ENCODE measurements at regions not wholly inside any gene's neighbourhood (a gene's known extent, or its start where the extent isn't known, plus 50 kb on each side); places are given as distances from the start of the nearest gene placed in this dataset.

DNA sequence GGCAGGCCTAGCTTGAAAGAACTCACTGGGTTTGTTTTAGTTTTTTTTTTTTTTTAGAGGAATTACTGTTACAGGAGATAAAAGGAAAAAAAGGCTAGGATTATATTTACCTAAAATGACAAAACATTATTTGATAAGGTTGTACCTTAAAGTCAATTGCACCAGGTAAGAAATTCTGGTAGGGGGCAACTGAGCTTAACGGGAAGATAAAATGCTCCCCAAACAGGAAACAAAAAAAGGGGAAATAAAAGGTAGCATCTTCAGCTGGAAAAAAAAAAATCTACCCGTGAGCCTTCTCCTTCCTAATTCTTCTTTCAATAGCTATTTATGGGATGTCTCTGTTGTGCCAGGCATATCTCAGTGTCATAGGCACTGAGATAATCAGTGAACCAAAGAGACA, 164.5 kb downstream of the PIK3R1 start:
- DNase-seq = no peak

- DNase-seq = no peak
These were observed 165.5 kb downstream of the PIK3R1 start for GRCh38 chr5:68381060-68381459.

GRCh38 chr5:68381909-68382308, 166.4 kb downstream of the PIK3R1 start:
- no peak for DNase-seq

DNA sequence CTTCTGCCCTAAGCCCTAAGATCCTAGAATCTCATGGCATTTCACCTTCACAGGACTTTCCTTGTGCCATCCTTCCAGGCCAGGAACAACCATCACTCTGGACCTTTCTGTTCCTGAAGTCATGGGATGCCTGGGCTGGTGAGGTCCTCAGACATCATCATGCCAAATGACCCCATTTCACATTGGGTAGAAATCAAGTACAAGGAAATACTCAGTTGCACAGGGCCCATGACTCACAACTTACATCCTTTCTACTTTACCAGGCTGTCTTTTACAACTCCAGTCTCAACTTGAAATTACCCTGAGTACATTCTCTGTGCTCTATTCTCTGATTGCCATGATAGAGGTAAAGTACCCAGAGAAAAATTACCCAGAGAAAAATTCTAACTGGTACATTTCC, 167.1 kb downstream of the PIK3R1 start:
- DNase-seq = no peak

DNA sequence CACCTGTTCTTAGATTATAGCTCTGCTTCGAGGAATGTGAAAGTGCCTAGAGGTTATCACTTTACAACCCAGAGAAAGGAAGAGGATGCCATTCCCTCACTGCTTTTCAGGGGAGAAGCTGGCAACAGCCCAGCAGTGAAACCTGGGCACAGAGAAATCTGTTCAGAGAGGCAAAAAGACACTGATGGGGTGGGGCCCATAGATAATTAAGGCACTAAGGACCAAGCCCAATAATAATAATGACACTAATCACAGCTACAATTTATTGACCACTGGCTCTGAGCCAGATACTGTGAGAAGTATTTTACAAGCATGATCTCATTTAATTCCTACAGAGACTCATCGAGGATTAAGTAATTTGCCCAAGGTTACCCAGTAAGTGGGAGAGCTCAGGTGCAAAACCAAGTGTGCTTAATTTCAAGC, 168.3 kb downstream of the PIK3R1 start:
- no peak for DNase-seq

DNA sequence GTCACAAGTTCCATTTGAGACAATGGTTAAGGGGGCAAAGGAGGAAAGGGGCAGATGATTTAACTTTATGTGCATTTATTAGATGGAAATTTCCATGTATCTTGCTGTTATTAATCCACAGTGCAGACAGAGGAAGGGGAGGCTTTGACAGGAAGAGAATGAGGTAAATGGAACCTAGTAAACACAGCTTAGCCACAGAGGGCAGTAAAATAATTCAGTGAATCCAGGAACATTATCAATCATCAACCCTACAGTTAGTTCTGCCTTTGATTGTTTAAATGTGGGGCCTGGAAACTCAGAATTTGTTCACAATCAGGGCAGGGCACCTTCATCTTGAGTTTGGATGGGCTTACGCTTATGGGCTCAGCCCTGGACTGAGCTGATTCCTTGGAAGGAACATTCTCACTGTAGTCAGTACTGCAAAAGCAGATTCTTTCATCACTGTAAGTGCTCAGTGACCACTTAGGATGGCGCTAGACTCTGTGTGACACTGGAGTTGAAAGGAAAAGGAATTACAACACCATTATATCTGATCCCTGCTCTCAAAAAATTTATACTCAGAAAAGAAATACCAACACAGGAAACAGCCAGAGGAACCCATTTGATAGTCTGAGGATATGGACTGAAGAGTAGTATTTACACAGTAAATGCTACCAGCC, 169.5 kb downstream of the PIK3R1 start:
- DNase-seq = no peak

DNA sequence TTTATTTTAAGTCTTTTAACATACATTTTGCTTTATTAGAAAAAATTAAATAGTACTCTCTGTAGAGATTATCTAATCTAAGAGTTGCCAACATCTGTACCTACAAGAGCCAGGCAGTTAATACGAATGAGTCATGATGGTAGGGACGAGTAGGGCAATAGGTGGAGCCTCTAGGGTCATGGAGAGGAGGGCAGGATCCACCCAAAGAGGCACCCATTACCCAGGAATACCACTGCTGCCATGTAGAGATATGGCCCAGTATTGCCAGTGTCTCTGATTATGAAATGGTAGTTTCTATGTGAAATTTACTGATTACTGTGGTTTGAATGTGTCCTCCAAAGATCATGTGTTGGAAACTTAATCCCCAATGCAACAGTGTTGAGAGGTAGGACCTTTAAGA, 170.4 kb downstream of the PIK3R1 start:
- DNase-seq = no peak

DNA sequence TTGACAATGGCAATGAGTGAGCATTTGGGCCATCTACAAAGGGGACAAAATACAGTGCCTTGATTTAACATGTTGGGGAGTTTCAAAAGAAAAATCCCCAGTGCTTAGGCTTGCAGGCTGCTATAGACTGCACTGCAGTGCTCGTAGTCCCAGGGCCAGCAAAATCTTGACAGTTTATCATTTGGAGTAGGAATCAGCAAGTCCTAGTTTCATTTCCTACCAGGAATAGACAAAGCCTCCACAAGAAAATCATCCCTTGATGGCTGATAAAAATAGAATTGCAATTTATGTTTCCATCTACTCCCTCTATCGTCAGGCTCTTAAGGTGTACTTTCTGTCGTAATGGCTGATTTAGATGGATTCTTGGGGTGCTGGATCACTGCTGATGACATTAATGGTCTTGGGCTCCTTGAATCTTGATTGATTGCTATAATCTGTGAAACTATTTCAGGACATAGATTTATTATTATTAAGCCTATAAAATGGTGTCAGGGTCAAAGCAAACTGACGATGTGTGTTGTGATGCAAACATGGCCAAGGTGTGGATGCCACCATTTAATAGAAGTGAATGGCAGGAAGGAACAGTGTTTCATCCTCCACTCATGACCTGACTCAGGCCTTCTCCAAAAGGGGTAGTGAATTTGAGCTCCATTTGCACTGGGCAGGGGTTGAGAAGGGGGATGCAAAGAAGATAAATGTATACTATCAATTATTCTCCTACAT, 171.7 kb downstream of the PIK3R1 start:
- no peak for DNase-seq

DNA sequence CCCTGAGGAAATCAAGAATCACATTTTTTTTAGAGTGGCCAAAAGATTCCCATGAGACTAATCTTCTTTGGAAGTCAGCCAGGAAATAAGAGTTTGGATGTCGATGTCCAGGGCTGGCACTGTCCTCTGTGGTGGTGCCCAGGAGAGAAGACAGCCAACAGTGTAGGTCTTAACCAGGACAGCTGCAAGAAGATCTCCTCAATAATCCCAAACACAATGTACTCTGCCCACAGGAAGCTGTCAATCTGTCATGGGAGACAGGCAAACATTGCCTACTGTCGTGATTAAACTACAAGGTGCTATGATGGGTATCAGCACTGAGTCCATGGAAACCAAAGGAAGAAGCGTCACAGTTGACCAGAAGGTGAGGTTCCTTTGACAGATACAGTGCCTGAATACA, 174.1 kb downstream of the PIK3R1 start:
- DNase-seq = no peak

DNA sequence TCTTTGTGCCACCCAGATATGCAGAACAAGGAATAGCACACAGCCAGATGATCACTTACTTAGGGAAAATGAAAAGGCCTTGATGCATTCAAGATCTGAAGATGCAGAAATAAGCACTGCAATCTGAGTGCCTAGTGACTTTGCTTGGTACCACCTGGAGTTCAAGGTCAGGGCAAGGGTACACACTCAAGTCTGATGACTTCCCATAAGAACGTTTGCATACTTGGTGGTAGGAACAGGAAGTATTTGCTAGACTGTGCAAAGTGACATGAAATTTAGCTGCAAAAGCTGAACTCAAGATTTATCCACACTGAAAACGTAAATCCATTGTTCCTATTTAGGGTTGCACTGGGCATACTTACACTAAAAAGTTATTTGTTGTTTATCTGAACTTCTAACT, 177.1 kb downstream of the PIK3R1 start:
- no peak for DNase-seq

DNA sequence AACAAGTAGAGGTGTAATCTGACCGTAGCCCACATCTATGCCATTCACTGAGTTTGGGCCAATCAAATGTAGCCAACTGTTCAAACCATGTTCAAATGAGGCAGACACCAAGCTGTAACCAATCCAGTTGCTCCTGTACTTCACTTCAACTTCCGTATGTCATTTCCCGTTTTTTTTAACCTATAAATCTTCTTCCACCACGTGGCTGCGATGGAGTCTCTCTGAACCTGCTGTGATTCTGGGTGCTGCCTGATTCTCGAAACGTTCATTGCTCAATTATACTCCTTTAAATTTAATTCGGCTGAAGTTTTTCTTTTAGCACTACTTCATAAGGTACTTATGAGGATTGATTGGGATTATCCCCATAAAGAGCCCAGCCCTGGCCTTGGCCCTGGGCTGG, 179.7 kb downstream of the PIK3R1 start:
- no peak for DNase-seq

- no peak for DNase-seq
These were observed 180.5 kb downstream of the PIK3R1 start for GRCh38 chr5:68395926-68396511.

DNA sequence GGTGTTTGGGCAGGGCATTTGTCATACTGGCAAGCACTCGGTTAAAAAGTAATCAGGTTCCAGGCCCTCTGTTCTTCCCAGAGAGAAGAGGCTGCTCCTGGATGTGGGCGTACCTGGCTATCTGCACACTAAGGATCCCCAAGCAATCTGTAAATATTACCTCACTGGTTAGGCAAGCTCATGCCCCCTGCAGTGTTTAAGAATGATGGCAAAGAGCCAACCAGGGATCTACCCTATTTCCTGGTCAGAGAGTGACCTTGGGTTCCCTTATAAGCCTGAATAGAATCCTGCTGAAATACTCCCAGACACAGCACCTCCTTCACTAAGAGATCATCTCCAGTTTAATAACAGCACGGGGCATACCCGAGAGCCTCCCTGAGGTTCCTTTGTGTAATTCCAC, 181.2 kb downstream of the PIK3R1 start:
- no peak for DNase-seq

- no peak for DNase-seq
These were observed 182.7 kb downstream of the PIK3R1 start for GRCh38 chr5:68398146-68398812.

- no peak for DNase-seq
These were observed 187.7 kb downstream of the PIK3R1 start for GRCh38 chr5:68403301-68403700.

GRCh38 chr5:68404246-68404645, 188.7 kb downstream of the PIK3R1 start:
- no peak for DNase-seq

- no peak for DNase-seq
These were observed 189.6 kb downstream of the PIK3R1 start for GRCh38 chr5:68405026-68405684.

GRCh38 chr5:68405784-68406743, 190.5 kb downstream of the PIK3R1 start:
- no peak for DNase-seq

- no peak for DNase-seq
These were observed 191.2 kb downstream of the PIK3R1 start for GRCh38 chr5:68406767-68407241.

GRCh38 chr5:68407311-68408239, 192.0 kb downstream of the PIK3R1 start:
- DNase-seq = no peak

Data from activated CD8-positive, alpha-beta memory T cell treated with anti-CD3 and anti-CD28 coated beads for 24 hours (primary cell).